HG02571 (cell line): ENCODE measurements at regions not wholly inside any gene's neighbourhood (a gene's known extent, or its start where the extent isn't known, plus 50 kb on each side); places are given as distances from the start of the nearest gene placed in this dataset.

Experiments used
- ATAC-seq: cut with Tn5 transposase; IDR thresholded peaks from one replicate; pipeline ENCODE4 v1.9.1; 2021; ENCODE audit warnings: mild to moderate bottlenecking, moderate library complexity; ENCODE audit not compliant: unreplicated experiment

- ATAC-seq = no peak
These were observed 119.7 kb upstream of the RAD23B start for GRCh38 chr9:107163370-107163769.

GRCh38 chr9:107169796-107170195, 113.3 kb upstream of the RAD23B start:
- no peak for ATAC-seq

- ATAC-seq = no peak
These were observed 112.3 kb upstream of the RAD23B start for GRCh38 chr9:107170801-107171200.

- peak; percentile 47 for ATAC-seq
These were observed 110.7 kb upstream of the RAD23B start for GRCh38 chr9:107172160-107172978.

GRCh38 chr9:107172979-107173347, 110.1 kb upstream of the RAD23B start:
- ATAC-seq = peak; percentile 62

GRCh38 chr9:107173422-107174180, 109.5 kb upstream of the RAD23B start:
- no peak for ATAC-seq

- ATAC-seq = no peak
These were observed 108.6 kb upstream of the RAD23B start for GRCh38 chr9:107174441-107174840.

- no peak for ATAC-seq
These were observed 108.0 kb upstream of the RAD23B start for GRCh38 chr9:107175041-107175440.

GRCh38 chr9:107175816-107176435, 107.2 kb upstream of the RAD23B start:
- ATAC-seq = no peak

GRCh38 chr9:107176436-107177151, 106.5 kb upstream of the RAD23B start:
- no peak for ATAC-seq

- ATAC-seq = no peak
These were observed 105.7 kb upstream of the RAD23B start for GRCh38 chr9:107177243-107177839.

- ATAC-seq = no peak
These were observed 105.2 kb upstream of the RAD23B start for GRCh38 chr9:107177857-107178256.

- ATAC-seq = no peak
These were observed 104.8 kb upstream of the RAD23B start for GRCh38 chr9:107178293-107178692.

GRCh38 chr9:107180206-107180605, 102.9 kb upstream of the RAD23B start:
- ATAC-seq = no peak

- no peak for ATAC-seq
These were observed 99.9 kb upstream of the RAD23B start for GRCh38 chr9:107183176-107183575.

- no peak for ATAC-seq
These were observed 94.7 kb upstream of the RAD23B start for GRCh38 chr9:107188376-107188775.

GRCh38 chr9:107190061-107190935, 92.8 kb upstream of the RAD23B start:
- ATAC-seq = no peak

- no peak for ATAC-seq
These were observed 92.2 kb upstream of the RAD23B start for GRCh38 chr9:107190936-107191290.

- no peak for ATAC-seq
These were observed 89.8 kb upstream of the RAD23B start for GRCh38 chr9:107193251-107193650.

GRCh38 chr9:107198718-107199117, 84.4 kb upstream of the RAD23B start:
- no peak for ATAC-seq
